ENCODE measurements at regions not wholly inside any gene's neighbourhood (a gene's known extent, or its start where the extent isn't known, plus 50 kb on each side); places are given as distances from the start of the nearest gene placed in this dataset.

- POLR2A ChIA-PET: no interaction called here
- Histone ChIP-seq H3K27ac (ENCODE audit: low read depth, low read length) (no peak overlapping the region), H3K4me3 (ENCODE audit: low read depth, low read length) (no peak overlapping the region), H3K9me3 (ENCODE audit: control insufficient read depth, insufficient read depth, low read length) (no peaks in the 10 kb centered on the region), H3K27me3 (ENCODE audit: control insufficient read depth, insufficient read depth, low read length) (no peaks in the 10 kb centered on the region)
- CTCF ChIA-PET: no interaction called here
- TF ChIP-seq, protein P1, sequence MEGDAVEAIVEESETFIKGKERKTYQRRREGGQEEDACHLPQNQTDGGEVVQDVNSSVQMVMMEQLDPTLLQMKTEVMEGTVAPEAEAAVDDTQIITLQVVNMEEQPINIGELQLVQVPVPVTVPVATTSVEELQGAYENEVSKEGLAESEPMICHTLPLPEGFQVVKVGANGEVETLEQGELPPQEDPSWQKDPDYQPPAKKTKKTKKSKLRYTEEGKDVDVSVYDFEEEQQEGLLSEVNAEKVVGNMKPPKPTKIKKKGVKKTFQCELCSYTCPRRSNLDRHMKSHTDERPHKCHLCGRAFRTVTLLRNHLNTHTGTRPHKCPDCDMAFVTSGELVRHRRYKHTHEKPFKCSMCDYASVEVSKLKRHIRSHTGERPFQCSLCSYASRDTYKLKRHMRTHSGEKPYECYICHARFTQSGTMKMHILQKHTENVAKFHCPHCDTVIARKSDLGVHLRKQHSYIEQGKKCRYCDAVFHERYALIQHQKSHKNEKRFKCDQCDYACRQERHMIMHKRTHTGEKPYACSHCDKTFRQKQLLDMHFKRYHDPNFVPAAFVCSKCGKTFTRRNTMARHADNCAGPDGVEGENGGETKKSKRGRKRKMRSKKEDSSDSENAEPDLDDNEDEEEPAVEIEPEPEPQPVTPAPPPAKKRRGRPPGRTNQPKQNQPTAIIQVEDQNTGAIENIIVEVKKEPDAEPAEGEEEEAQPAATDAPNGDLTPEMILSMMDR (IDR thresholded peaks at IDR 0.05; ENCODE audit: low read depth, low read length): no peak
- DNase-seq (ENCODE audit: low read depth, low spot score): no peak
Measured at GRCh38 chr17:71666047-71666446, 454.8 kb upstream of the SOX9 start.

DNA sequence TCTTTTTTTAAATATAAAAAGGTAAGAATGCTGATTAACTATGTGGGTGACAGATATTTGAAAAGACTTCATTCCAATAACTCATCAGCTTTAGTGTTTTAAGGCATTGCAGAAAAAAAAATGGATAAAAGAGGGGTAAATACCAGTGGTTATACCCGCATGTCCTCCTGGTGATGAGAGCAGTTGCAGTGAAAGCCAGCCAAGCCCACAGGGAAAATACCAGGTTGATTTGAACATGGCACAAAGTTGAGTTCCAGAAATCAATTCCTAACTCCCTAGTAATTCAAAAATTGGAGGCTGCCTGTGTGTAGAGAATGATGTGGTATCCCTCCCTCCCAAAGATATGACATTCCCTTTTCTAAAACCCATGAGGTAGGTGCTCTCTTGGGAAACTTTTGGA is 453.2 kb upstream of the SOX9 start:
- H3K27ac ChIP-seq (ENCODE audit: low read depth, low read length): no peak overlapping the region
- CTCF ChIA-PET: no interaction called here
- H3K27me3 ChIP-seq (ENCODE audit: control insufficient read depth, insufficient read depth, low read length): no peaks in the 10 kb centered on the region
- TF ChIP-seq, protein P1 (IDR thresholded peaks at IDR 0.05; ENCODE audit: low read depth, low read length): no peak
- H3K4me3 ChIP-seq (ENCODE audit: low read depth, low read length): no peak overlapping the region
- POLR2A ChIA-PET: no interaction called here
- H3K9me3 ChIP-seq (ENCODE audit: control insufficient read depth, insufficient read depth, low read length): no peaks in the 10 kb centered on the region
- no peak for DNase-seq (ENCODE audit: low read depth, low spot score)

DNA sequence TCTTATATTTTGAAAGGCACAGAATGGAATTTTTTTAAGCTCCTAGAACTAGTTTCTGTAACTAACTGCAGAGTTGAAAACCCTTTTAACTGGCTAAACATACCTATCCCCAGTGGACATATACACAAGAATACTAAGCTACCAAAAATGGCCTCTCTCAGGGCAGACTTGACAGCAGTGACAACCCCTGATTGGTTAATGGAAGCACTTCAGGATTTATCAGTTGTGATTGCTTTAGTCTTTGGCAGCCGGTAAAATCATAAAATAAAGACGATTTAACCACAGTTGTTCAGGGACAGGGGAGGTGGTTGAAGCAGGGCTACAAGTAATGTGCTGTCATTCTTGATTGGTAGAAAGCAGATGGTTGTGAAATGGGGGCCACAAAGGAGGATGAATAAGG is 452.0 kb upstream of the SOX9 start:
- Histone ChIP-seq H3K9me3 (ENCODE audit: control insufficient read depth, insufficient read depth, low read length) (no peaks in the 10 kb centered on the region), H3K27me3 (ENCODE audit: control insufficient read depth, insufficient read depth, low read length) (no peaks in the 10 kb centered on the region), H3K27ac (ENCODE audit: low read depth, low read length) (no peak overlapping the region), H3K4me3 (ENCODE audit: low read depth, low read length) (no peak overlapping the region)
- TF ChIP-seq, protein P1 (IDR thresholded peaks at IDR 0.05; ENCODE audit: low read depth, low read length): no peak
- DNase-seq (ENCODE audit: low read depth, low spot score): no peak
- POLR2A ChIA-PET: no interaction called here
- CTCF ChIA-PET: no interaction called here

GRCh38 chr17:71677439-71677838 is 443.4 kb upstream of the SOX9 start:
- CTCF ChIA-PET: no interaction called here
- TF ChIP-seq, protein P1 (IDR thresholded peaks at IDR 0.05; ENCODE audit: low read depth, low read length): no peak
- Histone ChIP-seq H3K4me3 (ENCODE audit: low read depth, low read length) (no peak overlapping the region), H3K27me3 (ENCODE audit: control insufficient read depth, insufficient read depth, low read length) (no peaks in the 10 kb centered on the region), H3K9me3 (ENCODE audit: control insufficient read depth, insufficient read depth, low read length) (no peaks in the 10 kb centered on the region), H3K27ac (ENCODE audit: low read depth, low read length) (no peak overlapping the region)
- POLR2A ChIA-PET: no interaction called here
- DNase-seq (ENCODE audit: low read depth, low spot score): no peak

DNA sequence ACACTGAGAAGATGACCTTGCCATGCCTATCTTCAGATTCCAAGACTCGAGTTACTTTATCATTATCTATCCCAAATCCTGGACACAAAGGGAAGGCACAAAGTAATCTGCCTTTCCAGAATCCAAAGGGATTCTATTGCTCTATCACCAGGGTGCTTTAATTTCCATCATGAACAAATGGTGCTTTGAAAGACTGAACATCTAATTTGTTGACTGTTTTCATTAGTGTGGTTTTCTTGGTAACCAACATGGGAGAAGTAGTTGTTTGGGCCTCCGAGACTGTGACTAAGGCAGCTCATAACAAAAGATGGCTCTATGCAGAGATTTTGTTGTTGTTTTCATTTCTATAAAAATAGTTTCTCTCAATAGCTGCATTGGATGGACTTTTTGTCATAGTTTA is 441.0 kb upstream of the SOX9 start:
- no peaks in the 10 kb centered on the region for H3K9me3 ChIP-seq (ENCODE audit: control insufficient read depth, insufficient read depth, low read length)
- H3K4me3 ChIP-seq (ENCODE audit: low read depth, low read length): no peak overlapping the region
- TF ChIP-seq, protein P1 (IDR thresholded peaks at IDR 0.05; ENCODE audit: low read depth, low read length): no peak
- CTCF ChIA-PET: no interaction called here
- no peak for DNase-seq (ENCODE audit: low read depth, low spot score)
- H3K27ac ChIP-seq (ENCODE audit: low read depth, low read length): no peak overlapping the region
- POLR2A ChIA-PET: no interaction called here
- no peaks in the 10 kb centered on the region for H3K27me3 ChIP-seq (ENCODE audit: control insufficient read depth, insufficient read depth, low read length)

All from AG04450 (cell line).